IPS-18c (cell line): ENCODE measurements at regions not wholly inside any gene's neighbourhood (a gene's known extent, or its start where the extent isn't known, plus 50 kb on each side); places are given as distances from the start of the nearest gene placed in this dataset.

Source experiments
- H3K4me3 ChIP-seq: 2 replicates; pipeline ENCODE4 v1.7.0; 2013; ENCODE audit warnings: low read depth, mild to moderate bottlenecking, low read length, moderate library complexity; ENCODE audit not compliant: insufficient read depth
- H3K9me3 ChIP-seq: one replicate; pipeline ENCODE4 v1.6.1; 2013; ENCODE audit warnings: mild to moderate bottlenecking, low read length, moderate library complexity; ENCODE audit not compliant: control insufficient read depth, insufficient read depth

GRCh38 chr13:109361562-109362289 is 424.7 kb downstream of the IRS2 start:
- Histone ChIP-seq H3K4me3 (no peak overlapping the region), H3K9me3 (no peaks in the 10 kb centered on the region)

GRCh38 chr13:109357751-109358471 is 428.5 kb downstream of the IRS2 start:
- Histone ChIP-seq H3K9me3 (no peaks in the 10 kb centered on the region), H3K4me3 (no peak overlapping the region)

- Histone ChIP-seq H3K9me3 (no peaks in the 10 kb centered on the region), H3K4me3 (no peak overlapping the region)
Measured at GRCh38 chr13:109355875-109356434, 430.4 kb downstream of the IRS2 start.

- H3K4me3 ChIP-seq: no peak overlapping the region
- H3K9me3 ChIP-seq: no peaks in the 10 kb centered on the region
Measured at GRCh38 chr13:109355166-109355565, 431.2 kb downstream of the IRS2 start.

GRCh38 chr13:109351236-109351635 is 435.1 kb downstream of the IRS2 start:
- Histone ChIP-seq H3K4me3 (no peak overlapping the region), H3K9me3 (no peaks in the 10 kb centered on the region)

GRCh38 chr13:109348519-109349258 is 437.7 kb downstream of the IRS2 start:
- Histone ChIP-seq H3K9me3 (no peaks in the 10 kb centered on the region), H3K4me3 (no peak overlapping the region)

GRCh38 chr13:109346060-109346459 is 440.3 kb downstream of the IRS2 start:
- no peak overlapping the region for H3K4me3 ChIP-seq
- no peaks in the 10 kb centered on the region for H3K9me3 ChIP-seq

- Histone ChIP-seq H3K4me3 (no peak overlapping the region), H3K9me3 (no peaks in the 10 kb centered on the region)
Measured at GRCh38 chr13:109345433-109345941, 440.9 kb downstream of the IRS2 start.

- Histone ChIP-seq H3K4me3 (no peak overlapping the region), H3K9me3 (no peaks in the 10 kb centered on the region)
Measured at GRCh38 chr13:109344552-109345157, 441.7 kb downstream of the IRS2 start.

- no peak overlapping the region for H3K4me3 ChIP-seq
- H3K9me3 ChIP-seq: no peaks in the 10 kb centered on the region
Measured at GRCh38 chr13:109336730-109337129, 449.7 kb downstream of the IRS2 start.

- Histone ChIP-seq H3K4me3 (no peak overlapping the region), H3K9me3 (no peaks in the 10 kb centered on the region)
Measured at GRCh38 chr13:109333893-109334651, 452.3 kb downstream of the IRS2 start.

- Histone ChIP-seq H3K4me3 (no peak overlapping the region), H3K9me3 (no peaks in the 10 kb centered on the region)
Measured at GRCh38 chr13:109332506-109333499, 453.6 kb downstream of the IRS2 start.

GRCh38 chr13:109331898-109332297 is 454.5 kb downstream of the IRS2 start:
- H3K9me3 ChIP-seq: no peaks in the 10 kb centered on the region
- no peak overlapping the region for H3K4me3 ChIP-seq

GRCh38 chr13:109331011-109331433 is 455.4 kb downstream of the IRS2 start:
- no peak overlapping the region for H3K4me3 ChIP-seq
- no peaks in the 10 kb centered on the region for H3K9me3 ChIP-seq

GRCh38 chr13:109330123-109330522 is 456.3 kb downstream of the IRS2 start:
- H3K4me3 ChIP-seq: no peak overlapping the region

More at GRCh38 chr13:109330123-109330522, 456.3 kb downstream of the IRS2 start:
- no peaks in the 10 kb centered on the region for H3K9me3 ChIP-seq
